IMR-90 (cell line): ENCODE measurements at regions not wholly inside any gene's neighbourhood (a gene's known extent, or its start where the extent isn't known, plus 50 kb on each side); places are given as distances from the start of the nearest gene placed in this dataset.

ENCODE experiments used
- ATAC-seq: fragments of 200-7000 bp; cut with Tn5 transposase; 2 replicates; pipeline ENCODE4 v1.9.1; 2020; ENCODE audit warnings: low read depth, mild to moderate bottlenecking, moderate library complexity
- BruUV-seq: library from RNA; stranded (reverse); fragments of 400-500 nt; replicated peaks from 2 replicates; lab custom pipeline; 2021; lab: Mats Ljungman, UMichigan
- CTCF ChIA-PET: fragments of 300-600 bp; formaldehyde crosslinking; extraction: SDS; loops from one replicate; lab custom pipeline; 2021; ENCODE audit warnings: antibody characterized with exemption; lab: Yijun Ruan, JAX
- POLR2A ChIA-PET: fragments of 300-600 bp; sonication (Branson Sonifier 250); formaldehyde crosslinking; loops from one replicate; lab custom pipeline; 2022; ENCODE audit warnings: antibody characterized with exemption; ENCODE audit not compliant: unreplicated experiment; lab: Charles Lee
- DNase-seq: peaks from one replicate; pipeline ENCODE4 v3.0.0; 2013
- H2AFZ ChIP-seq: replicated peaks from 2 replicates; pipeline ENCODE3; 2013; ENCODE audit warnings: low read length, mild to moderate bottlenecking; ENCODE audit not compliant: poor library complexity
- H2AK5ac ChIP-seq: 2 replicates; pipeline ENCODE4 v1.6.1; 2013; ENCODE audit warnings: low read depth, low read length, inconsistent platforms
- H2AK9ac ChIP-seq: replicated peaks from 2 replicates; pipeline ENCODE3; 2013; ENCODE audit warnings: mild to moderate bottlenecking, low read depth, low read length, moderate library complexity; ENCODE audit not compliant: poor library complexity
- H2BK120ac ChIP-seq: 2 replicates; pipeline ENCODE4 v1.6.1; 2013; ENCODE audit warnings: low read depth, low read length, inconsistent platforms
- H2BK15ac ChIP-seq: 3 replicates; pipeline ENCODE4 v1.6.1; 2013; ENCODE audit warnings: low read depth, low read length, inconsistent platforms
- H2BK20ac ChIP-seq: 2 replicates; pipeline ENCODE4 v1.6.1; 2013; ENCODE audit warnings: low read depth, mild to moderate bottlenecking, inconsistent platforms, low read length, moderate library complexity
- H2BK5ac ChIP-seq: 2 replicates; pipeline ENCODE4 v1.6.1; 2013; ENCODE audit warnings: mild to moderate bottlenecking, low read depth, low read length, inconsistent platforms; ENCODE audit not compliant: poor library complexity, severe bottlenecking
- H3K14ac ChIP-seq: replicated peaks from 2 replicates; pipeline ENCODE4 v1.6.1; 2013; ENCODE audit warnings: low read depth, low read length, inconsistent platforms
- H3K18ac ChIP-seq: 2 replicates; pipeline ENCODE4 v1.6.1; 2013; ENCODE audit warnings: low read depth, low read length, control low read depth
- H3K23ac ChIP-seq: 2 replicates; pipeline ENCODE4 v1.6.1; 2013; ENCODE audit warnings: low read depth, low read length, inconsistent platforms
- H3K27ac ChIP-seq: 2 replicates; pipeline ENCODE4 v1.5.1; 2013; ENCODE audit warnings: mild to moderate bottlenecking, control low read depth, low read length; ENCODE audit not compliant: insufficient read depth
- H3K27me3 ChIP-seq: 2 replicates; pipeline ENCODE4 v1.6.1; 2013; ENCODE audit warnings: low read length; ENCODE audit not compliant: control insufficient read depth, insufficient read depth
- H3K36me3 ChIP-seq: 2 replicates; pipeline ENCODE4 v1.6.1; 2013; ENCODE audit warnings: low read length, mixed read lengths; ENCODE audit not compliant: control insufficient read depth, insufficient read depth
- H3K4ac ChIP-seq: 2 replicates; pipeline ENCODE4 v1.6.1; 2013; ENCODE audit warnings: low read depth, low read length, inconsistent platforms
- H3K4me1 ChIP-seq: 2 replicates; pipeline ENCODE4 v1.6.1; 2013; ENCODE audit warnings: low read length, mixed read lengths; ENCODE audit not compliant: control insufficient read depth, insufficient read depth
- H3K4me2 ChIP-seq: 2 replicates; pipeline ENCODE4 v1.6.1; 2013; ENCODE audit warnings: low read depth, mild to moderate bottlenecking, control low read depth, low read length, moderate library complexity
- H3K4me3 ChIP-seq: 2 replicates; pipeline ENCODE4 v1.5.1; 2013; ENCODE audit warnings: low read depth, mild to moderate bottlenecking, control low read depth, low read length, moderate library complexity; ENCODE audit not compliant: insufficient read depth
- H3K56ac ChIP-seq: 2 replicates; pipeline ENCODE4 v1.6.1; 2013; ENCODE audit warnings: low read length, inconsistent platforms; ENCODE audit not compliant: insufficient read depth; ENCODE audit errors: extremely low read depth
- H3K79me1 ChIP-seq, 2 experiments: 2 replicates each; pipeline ENCODE4 v1.6.1; 2013; ENCODE audit warnings: low read length in 2 of 2, inconsistent platforms in 1 of 2, low read depth in 1 of 2
- H3K9ac ChIP-seq: 2 replicates; pipeline ENCODE4 v1.6.1; 2013; ENCODE audit warnings: low read depth, low read length, control low read depth
- H3K9me1 ChIP-seq: 2 replicates; pipeline ENCODE4 v1.6.1; 2013; ENCODE audit warnings: low read length, inconsistent platforms; ENCODE audit not compliant: insufficient read depth
- H3K9me3 ChIP-seq: 2 replicates; pipeline ENCODE4 v1.6.1; 2013; ENCODE audit warnings: low read length; ENCODE audit not compliant: control insufficient read depth, insufficient read depth
- H4K20me1 ChIP-seq: 2 replicates; pipeline ENCODE4 v1.6.1; 2013; ENCODE audit warnings: low read length, inconsistent platforms; ENCODE audit not compliant: insufficient read depth
- H4K5ac ChIP-seq: 2 replicates; pipeline ENCODE4 v1.6.1; 2013; ENCODE audit warnings: mild to moderate bottlenecking, low read depth, low read length, control low read depth
- H4K8ac ChIP-seq, 2 experiments: 2 replicates each; pipeline ENCODE4 v1.6.1; 2013; ENCODE audit warnings: low read depth in 2 of 2, low read length in 2 of 2, control low read depth in 1 of 2, inconsistent platforms in 1 of 2
- H4K91ac ChIP-seq: 2 replicates; pipeline ENCODE4 v1.6.1; 2013; ENCODE audit warnings: low read depth, low read length, inconsistent platforms; ENCODE audit not compliant: insufficient read depth
- BHLHE40 ChIP-seq: fragments of 150-350 bp; IDR thresholded peaks from 2 replicates; pipeline ENCODE4 v1.6.1; 2016; ENCODE audit warnings: mild to moderate bottlenecking, low read depth, low read length
- CEBPB ChIP-seq: IDR thresholded peaks from 2 replicates; pipeline ENCODE4 v1.6.1; 2012; ENCODE audit warnings: low read depth, low read length, improper control_type of control experiment
- CHD1 ChIP-seq: IDR thresholded peaks from 2 replicates; pipeline ENCODE4 v1.6.1; 2012; ENCODE audit warnings: low read depth, low read length, improper control_type of control experiment
- CTCF ChIP-seq: conservative IDR thresholded peaks from 2 replicates; pipeline ENCODE4 v1.5.1; 2012; ENCODE audit warnings: mild to moderate bottlenecking, low read depth, low read length, improper control_type of control experiment
- ELK1 ChIP-seq: fragments of 150-350 bp; IDR thresholded peaks from 2 replicates; pipeline ENCODE4 v1.6.1; 2016; ENCODE audit warnings: low read depth, mild to moderate bottlenecking, low read length, moderate library complexity, borderline replicate concordance
- FOS ChIP-seq: fragments of 150-350 bp; IDR thresholded peaks from 2 replicates; pipeline ENCODE4 v1.6.1; 2016; ENCODE audit warnings: low read depth, low read length
- MAFK ChIP-seq: IDR thresholded peaks from 2 replicates; pipeline ENCODE4 v1.6.1; 2012; ENCODE audit warnings: low read depth, low read length, improper control_type of control experiment
- MAZ ChIP-seq: IDR thresholded peaks from 2 replicates; pipeline ENCODE4 v1.6.1; 2012; ENCODE audit warnings: low read depth, mild to moderate bottlenecking, low read length, improper control_type of control experiment, moderate library complexity, borderline replicate concordance
- MXI1 ChIP-seq: IDR thresholded peaks from 2 replicates; pipeline ENCODE4 v1.6.1; 2012; ENCODE audit warnings: low read depth, mild to moderate bottlenecking, low read length, moderate library complexity, borderline replicate concordance
- NFE2L2 ChIP-seq: fragments of 150-350 bp; IDR thresholded peaks from 2 replicates; pipeline ENCODE4 v1.6.1; 2016; ENCODE audit warnings: low read depth, mild to moderate bottlenecking, low read length
- POLR2A ChIP-seq: IDR thresholded peaks from 2 replicates; pipeline ENCODE4 v1.6.1; 2012; ENCODE audit warnings: mild to moderate bottlenecking, low read depth, low read length
- RAD21 ChIP-seq: IDR thresholded peaks from 2 replicates; pipeline ENCODE4 v1.6.1; 2012; ENCODE audit warnings: low read length, improper control_type of control experiment
- RCOR1 ChIP-seq: IDR thresholded peaks from 2 replicates; pipeline ENCODE4 v1.6.1; 2012; ENCODE audit warnings: mild to moderate bottlenecking, low read length, improper control_type of control experiment; ENCODE audit not compliant: insufficient replicate concordance
- RFX5 ChIP-seq: IDR thresholded peaks from 2 replicates; pipeline ENCODE4 v1.8.0; 2012; ENCODE audit warnings: low read depth, mild to moderate bottlenecking, low read length, moderate library complexity
- SMC3 ChIP-seq: fragments of 150-350 bp; IDR thresholded peaks from 2 replicates; pipeline ENCODE4 v1.6.1; 2016; ENCODE audit warnings: low read depth, mild to moderate bottlenecking, antibody characterized with exemption, low read length, moderate library complexity
- USF2 ChIP-seq: fragments of 150-350 bp; IDR thresholded peaks from 2 replicates; pipeline ENCODE4 v1.6.1; 2017; ENCODE audit warnings: mild to moderate bottlenecking, antibody characterized with exemption, low read length, low read depth
- WGBS, 2 experiments: methylation state at CpG; one replicate each; pipeline versions ENCODE4 v1.1.5 to v1.1.7; 2013; ENCODE audit warnings: missing lambda C conversion rate in 2 of 2; ENCODE audit not compliant: insufficient read length in 1 of 2; ENCODE audit errors: extremely low coverage in 2 of 2; 5-methylcytosine and 5-hydroxymethylcytosine counted together
- dilution Hi-C: fragments of 300-500 bp; cut with HindIII; formaldehyde crosslinking; loops from one replicate; pipeline ENCODE4 v1.14.3; 2018; ENCODE audit warnings: low sequenced_read_pairs; ENCODE audit not compliant: unreplicated experiment
- in situ Hi-C: fragments of 300-500 bp; cut with MboI; formaldehyde crosslinking; loops from 3 replicates; pipeline ENCODE4 v1.14.3; 2019; ENCODE audit warnings: low sequenced_read_pairs, inconsistent platforms, mixed read lengths
- intact Hi-C: fragments of 100-400 bp; cut with micrococcal nuclease; formaldehyde crosslinking; loops from 2 replicates; pipeline ENCODE4 v1.10.0; 2022

GRCh38 chr12:59999291-59999690 is 403.5 kb downstream of the SLC16A7 start:
- Histone ChIP-seq H3K18ac (no peak overlapping the region), H3K9ac (no peak overlapping the region), H3K4me3 (no peak overlapping the region), H4K20me1 (no peaks in the 10 kb centered on the region), H2BK120ac (no peak overlapping the region), H3K79me1 (no peaks in the 10 kb centered on the region), H3K9me1 (no peaks in the 10 kb centered on the region), H4K91ac (no peak overlapping the region), H2BK15ac (no peak overlapping the region), H4K5ac (no peak overlapping the region), H3K9me3 (no peaks in the 10 kb centered on the region), H3K36me3 (no peaks in the 10 kb centered on the region), H3K14ac (no peak overlapping the region), H2AK9ac (no peak overlapping the region), H4K8ac (no peak overlapping the region), H3K27me3 (no peaks in the 10 kb centered on the region), H3K56ac (no peak overlapping the region), H2AK5ac (no peak overlapping the region), H3K27ac (no peak overlapping the region), H3K4me2 (no peak overlapping the region), H3K23ac (no peak overlapping the region), H3K4ac (no peak overlapping the region), H2AFZ (no peak overlapping the region), H2BK5ac (no peak overlapping the region), H3K4me1 (no peaks in the 10 kb centered on the region), H2BK20ac (no peak overlapping the region)
- ATAC-seq = no peak
- no peak for TF ChIP-seq MAZ
- TF ChIP-seq MXI1 = no peak
- no peak for TF ChIP-seq RAD21
- TF ChIP-seq ELK1 = no peak
- no peak for TF ChIP-seq SMC3
- TF ChIP-seq BHLHE40 = no peak
- no peak for TF ChIP-seq RFX5
- TF ChIP-seq NFE2L2 = no peak
- no peak for TF ChIP-seq POLR2A
- no peak for TF ChIP-seq MAFK
- no peak for TF ChIP-seq FOS
- no peak for TF ChIP-seq CHD1
- TF ChIP-seq RCOR1 = no peak
- TF ChIP-seq CEBPB = no peak
- TF ChIP-seq USF2 = no peak
- TF ChIP-seq CTCF = no peak
- in situ Hi-C loops (no loop called here), dilution Hi-C loops (no loop called here), intact Hi-C loops (no loop called here)
- WGBS, 2 experiments = 80% methylated on average over 2 of the region's 4 CpGs; no CpG with 5 or more reads in 1 of the 2 experiments
- DNase-seq = no peak
- ChIA-PET POLR2A (no interaction called here), CTCF (no interaction called here)
- BruUV-seq = no TSS peak
